ENCODE measurements at regions not wholly inside any gene's neighbourhood (a gene's known extent, or its start where the extent isn't known, plus 50 kb on each side); places are given as distances from the start of the nearest gene placed in this dataset.

DNA sequence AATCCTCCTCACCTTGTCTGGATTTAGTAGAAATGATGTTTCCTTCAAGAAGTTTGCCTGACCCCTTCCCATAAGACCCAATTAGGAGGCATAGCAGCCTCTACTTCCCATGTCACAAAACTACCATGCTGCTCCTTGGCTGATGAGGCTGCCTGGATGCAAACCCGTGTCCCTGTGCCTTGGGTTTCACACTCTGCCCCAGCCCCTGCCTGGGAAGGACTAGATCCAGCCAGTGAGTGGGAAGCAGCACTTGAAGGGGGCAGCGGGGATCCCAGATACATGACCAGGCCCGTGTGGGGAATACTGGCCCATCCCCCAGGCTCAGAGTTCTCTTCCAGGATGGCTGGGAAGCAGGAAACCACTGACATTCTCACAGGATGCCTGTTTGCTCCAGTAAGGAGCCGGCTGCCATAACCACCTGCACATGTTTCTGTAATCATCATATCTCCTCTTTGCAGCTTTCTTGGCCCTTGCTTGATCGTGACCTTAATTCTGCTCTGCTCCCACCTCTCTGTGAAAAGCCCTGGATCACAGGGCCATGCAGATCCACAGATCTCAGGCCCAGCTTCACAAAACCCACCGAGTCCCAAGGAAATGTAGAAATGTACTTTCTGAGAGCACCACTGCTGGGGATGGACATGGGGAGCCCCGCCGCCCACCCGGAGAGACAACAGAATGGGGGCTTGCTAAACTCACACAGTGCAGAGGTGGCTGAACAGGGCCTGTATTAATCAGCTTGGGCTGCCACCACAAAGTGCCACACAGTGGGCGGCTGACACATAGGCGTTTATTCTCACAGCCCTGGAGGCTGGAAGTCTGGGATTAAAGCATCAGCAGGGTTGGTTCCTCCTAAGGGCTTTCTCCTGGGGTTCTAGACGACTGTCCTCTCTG is 287.8 kb upstream of the IGFBP3 start:
- DNase-seq (ENCODE audit: low read depth, low spot score), result no peak

DNA sequence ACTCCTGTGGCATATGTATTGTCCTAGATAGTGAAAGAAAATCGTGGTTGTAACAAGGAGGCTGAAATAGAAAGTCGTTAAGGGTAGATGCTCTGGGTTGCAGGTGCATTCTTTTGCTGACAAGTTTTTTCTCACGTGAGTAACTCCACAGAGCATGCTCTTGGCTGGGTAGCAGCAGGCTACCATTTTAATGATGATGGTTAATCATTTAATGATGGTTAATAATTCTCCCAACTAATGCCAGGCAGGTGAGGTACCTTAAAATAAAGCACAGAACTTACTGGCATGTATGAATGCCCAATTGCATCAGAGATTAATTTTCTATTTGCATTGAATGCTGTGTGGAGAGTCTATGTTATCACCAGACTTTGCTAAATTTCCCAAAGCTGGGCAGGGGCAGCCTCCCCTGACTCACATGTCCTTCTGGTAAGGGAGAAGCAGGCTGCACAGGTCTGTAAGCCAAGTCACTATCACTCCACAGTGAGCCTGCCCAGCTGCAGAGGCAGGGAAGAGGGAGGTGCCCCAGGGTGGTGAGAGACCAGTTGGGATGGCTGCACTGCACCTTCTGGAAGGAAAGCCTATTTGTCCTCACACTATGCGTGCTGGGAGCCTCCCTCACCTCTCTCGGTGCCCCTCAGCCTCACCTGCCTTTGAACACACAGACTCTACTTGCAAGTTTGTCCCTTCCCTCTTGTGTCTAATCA is 287.0 kb upstream of the IGFBP3 start:
- no peak for DNase-seq (ENCODE audit: low read depth, low spot score)

DNA sequence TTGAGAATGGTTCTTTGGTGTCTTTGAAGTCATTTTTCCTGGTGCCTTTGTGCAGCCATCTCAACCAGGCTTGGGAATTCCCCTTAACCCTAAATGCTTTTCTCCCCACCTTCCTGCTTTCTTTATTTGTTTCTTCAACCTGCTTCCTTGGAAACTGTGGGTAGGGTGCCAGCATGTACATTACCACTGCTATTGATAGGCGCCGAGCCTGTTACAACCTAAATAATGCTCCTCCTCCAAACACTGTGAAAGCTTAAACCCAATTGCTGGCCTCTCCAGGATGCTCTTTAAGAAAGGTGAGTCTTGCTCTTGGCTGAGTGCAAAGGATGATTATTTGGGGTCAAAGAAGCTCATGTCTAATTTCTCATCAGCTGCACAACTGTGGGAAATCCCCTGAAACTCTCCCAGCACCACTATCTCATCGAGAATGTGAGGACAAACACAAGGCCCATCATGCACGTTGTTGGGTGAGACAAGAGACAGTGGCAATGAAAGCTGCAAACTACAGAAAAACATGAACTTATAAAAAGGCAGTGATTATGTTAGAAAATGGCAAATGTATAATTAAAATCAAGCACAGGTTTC is 285.5 kb upstream of the IGFBP3 start:
- no peak for DNase-seq (ENCODE audit: low read depth, low spot score)

DNA sequence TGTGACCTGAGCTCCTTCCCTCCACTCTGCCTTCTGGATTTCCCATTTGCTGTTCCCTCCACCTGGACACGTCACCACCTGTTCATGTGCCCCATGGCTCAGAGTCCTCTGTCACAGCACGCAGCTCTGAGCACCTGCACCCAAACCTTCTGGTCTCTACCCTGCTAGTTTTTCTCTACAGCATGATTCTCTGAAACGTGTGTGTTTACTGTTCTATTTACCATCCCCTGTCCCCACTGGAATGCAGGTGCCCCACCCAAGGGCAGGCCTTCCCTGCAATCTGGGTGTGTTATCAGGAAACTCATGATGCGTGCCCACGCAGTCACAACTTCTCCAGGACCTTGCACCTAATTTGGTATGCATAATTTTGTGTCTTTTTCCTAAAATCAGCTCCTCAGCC is 284.4 kb upstream of the IGFBP3 start:
- no peak for DNase-seq (ENCODE audit: low read depth, low spot score)

DNA sequence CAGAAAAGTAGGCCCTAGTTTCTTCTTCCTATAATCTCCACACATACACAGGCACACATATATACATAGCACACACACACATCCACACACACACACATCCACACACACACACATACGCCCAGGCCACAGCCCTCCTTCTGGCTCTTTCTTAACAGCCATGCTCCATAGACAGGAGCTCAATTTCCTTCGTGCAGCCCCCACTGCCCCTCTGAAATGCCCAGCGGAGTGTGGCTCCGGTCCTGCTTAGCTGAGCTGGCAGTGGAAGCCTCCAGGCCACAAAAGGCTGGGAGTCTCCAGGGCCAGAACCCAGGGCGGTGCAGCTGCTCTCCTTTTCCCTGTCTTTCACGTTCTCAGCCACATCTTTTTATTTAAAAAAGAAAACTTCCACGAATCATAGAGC is 282.9 kb upstream of the IGFBP3 start:
- DNase-seq (ENCODE audit: low read depth, low spot score), result no peak

DNA sequence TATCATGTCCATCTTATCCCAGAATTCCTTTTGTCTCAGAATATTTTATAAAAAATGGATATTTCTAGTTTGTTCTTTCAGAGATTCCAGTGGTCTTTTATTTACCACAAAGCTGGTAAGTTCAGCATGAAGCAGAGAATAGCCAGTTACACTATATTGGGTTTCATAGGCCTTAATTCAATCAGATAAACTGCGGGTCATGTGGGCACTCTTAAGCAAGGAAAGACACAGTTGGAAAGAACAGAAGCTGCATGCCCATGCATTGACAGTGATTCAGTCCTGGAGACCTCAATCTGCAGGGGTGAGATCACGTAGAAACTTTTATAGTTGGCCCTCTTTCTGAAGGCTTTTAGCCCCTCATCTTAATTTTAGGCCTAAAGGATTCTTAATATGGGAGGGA is 281.3 kb upstream of the IGFBP3 start:
- DNase-seq (ENCODE audit: low read depth, low spot score), result no peak

DNA sequence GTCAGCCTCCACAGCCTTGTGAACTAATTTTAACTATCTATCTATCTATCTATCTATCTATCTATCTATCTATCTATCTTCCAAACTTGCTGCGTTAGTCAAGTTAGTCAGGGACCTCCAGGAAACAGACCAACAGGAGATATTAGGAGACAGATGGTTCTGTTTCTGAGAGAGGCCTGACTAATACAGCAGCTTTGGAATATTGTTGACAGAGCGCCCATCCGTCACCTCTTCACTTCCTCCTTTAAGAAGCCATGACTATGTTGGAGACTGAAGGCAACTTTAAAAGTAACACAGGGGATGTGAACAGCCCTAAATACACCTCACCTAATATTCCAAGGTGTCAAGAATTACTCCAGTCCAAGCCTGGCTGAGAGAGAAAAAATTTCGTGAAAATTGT is 280.9 kb upstream of the IGFBP3 start:
- DNase-seq (ENCODE audit: low read depth, low spot score), result no peak

DNA sequence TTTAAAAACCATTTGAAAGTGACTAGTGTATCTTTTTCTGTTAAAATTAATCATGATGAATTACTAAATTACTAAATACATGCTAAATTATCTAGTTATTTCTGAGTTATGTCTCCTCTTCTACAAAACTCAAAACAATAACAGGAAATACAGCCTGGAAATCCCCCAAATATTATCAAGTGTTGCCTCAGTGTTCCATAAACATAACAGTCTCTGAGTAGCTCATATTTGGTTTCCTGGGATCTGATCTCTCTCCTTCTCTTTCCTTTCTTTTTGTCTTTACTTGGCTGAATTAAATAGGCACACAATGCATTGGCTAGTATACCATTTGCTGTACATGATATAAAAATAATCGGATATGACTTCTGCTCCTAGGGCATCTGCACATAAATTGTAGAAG is 277.6 kb upstream of the IGFBP3 start:
- no peak for DNase-seq (ENCODE audit: low read depth, low spot score)

DNA sequence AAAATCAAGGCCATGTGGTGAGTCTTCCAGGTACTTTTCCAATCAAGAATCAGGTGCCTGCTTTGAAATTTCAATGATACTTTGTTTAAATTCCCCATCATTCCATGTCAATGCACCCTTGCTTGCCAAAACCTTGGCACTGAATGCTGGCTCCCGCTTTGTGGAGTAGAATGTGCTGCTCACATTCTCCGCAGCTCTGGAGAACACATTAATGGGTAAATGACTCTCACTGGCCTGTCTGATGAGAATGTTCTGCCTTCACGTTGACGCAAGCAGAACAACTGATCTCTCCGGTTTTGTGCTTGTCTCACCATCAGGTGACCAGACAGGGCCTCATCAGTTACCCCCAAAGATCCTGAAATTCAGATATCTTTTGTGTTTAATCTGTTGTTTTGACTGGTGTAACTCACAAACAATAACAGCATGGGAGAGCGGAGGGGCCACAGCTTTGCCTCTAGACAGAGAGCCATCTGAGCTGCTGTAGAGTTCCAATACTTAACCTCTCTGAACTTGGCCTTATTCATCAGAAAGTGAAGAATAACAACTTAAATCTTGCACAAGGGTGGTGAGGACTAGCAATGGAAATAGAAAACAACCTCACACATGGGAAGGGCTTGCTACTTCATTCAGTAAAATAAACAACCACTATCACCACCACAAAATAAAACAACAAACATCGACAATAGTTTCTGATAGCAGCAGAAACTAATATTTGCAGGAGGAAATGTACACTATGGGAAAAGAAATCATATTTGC is 276.9 kb upstream of the IGFBP3 start:
- DNase-seq (ENCODE audit: low read depth, low spot score), result no peak

DNA sequence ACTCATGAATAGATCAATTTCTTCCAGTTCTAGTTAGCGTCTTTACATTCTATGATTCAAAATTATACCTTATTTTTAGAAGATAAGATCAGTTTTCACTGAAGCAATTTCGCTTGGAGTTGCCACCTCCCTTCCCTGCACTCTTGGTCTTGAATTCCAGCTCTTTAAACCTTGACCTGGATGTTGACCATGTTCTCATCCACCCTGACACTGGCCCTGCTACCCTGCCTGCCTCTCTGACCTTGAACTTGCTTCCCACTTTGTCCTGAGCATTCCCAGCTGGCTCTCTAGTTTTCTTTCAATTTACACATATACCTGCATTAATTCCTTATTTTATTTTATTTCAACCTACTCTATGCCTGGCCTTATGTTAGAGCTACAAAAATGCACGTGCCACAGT is 274.9 kb upstream of the IGFBP3 start:
- no peak for DNase-seq (ENCODE audit: low read depth, low spot score)

DNA sequence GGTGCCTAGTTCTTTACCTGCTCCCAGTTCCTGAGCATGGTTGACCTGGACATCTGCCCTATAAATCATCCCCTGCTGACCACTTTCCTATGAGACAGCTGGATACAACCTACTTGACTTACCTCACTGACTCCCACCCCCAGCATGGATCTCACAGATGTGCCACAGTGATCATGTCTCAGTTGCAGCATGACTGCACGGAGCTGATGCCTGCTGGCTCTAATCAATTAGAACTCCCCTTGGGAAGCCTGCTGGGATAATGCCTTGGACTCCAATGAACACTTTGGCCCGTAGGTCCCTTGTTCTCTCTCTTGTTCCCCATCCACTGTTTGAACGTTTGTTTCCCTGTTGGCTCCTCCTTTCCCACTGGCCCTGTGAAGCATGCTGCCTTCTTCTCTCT is 271.2 kb upstream of the IGFBP3 start:
- no peak for DNase-seq (ENCODE audit: low read depth, low spot score)

DNA sequence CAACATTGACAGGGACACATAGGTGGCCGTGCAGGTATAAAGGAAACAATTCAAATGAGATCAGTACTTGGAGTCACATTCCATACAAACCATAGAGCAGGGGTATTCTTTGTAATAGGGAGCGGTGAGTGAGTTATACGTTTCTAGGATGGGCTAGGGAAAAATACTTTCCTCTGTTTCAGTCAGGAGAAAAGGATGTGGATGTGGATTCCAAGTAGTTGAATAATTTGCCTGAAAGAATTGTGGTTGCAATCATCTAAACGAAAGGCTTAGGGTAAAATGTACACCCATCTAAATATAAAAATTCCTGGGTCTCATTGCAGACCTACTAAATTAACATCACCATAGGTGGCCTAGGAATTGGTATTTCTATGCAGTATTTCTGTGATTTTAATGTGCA is 270.7 kb upstream of the IGFBP3 start:
- DNase-seq (ENCODE audit: low read depth, low spot score), result no peak

DNA sequence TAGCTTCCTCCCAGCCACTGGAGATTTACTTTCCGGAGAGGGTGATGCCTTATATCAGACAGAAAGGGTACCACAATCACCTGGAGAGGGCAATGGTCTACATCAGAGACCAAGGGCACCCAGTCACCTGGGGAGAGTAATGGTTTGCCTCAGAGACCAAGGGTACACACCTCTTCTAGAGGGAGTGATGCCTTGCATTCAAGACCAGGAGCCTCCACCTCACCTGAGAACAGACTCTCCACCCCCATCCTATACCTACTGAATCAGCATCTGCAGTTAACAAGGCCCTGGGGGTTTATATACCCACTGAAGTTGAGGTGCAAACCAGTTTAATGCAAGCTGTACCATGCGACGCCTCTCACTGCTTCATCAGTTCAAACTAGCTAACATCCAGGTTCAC is 270.2 kb upstream of the IGFBP3 start:
- DNase-seq (ENCODE audit: low read depth, low spot score), result no peak

DNA sequence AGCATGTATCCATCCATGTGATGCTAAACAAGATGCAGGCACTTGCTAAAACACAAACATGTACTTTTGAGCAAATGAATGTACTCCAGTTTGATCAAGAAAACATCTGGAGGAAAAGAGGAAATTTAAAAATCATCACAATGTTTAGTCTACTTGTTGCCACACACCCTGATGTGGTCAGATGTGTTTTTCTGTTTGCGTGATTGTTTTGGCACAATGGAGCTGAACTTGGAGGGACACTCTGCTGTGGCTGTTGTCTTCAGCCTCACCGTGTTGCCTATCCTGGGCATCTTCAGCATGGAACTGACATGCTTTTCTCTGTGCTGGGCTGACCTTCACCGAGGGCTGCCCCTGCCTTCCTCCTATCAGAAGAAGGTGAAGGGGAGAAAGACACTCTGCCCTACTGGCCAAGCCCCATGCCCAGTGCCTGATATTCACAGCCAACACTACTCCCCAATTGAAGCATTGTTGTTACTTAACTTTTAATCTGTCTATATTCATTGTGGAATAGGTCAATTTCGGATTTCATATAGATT is 268.3 kb upstream of the IGFBP3 start:
- no peak for DNase-seq (ENCODE audit: low read depth, low spot score)

DNA sequence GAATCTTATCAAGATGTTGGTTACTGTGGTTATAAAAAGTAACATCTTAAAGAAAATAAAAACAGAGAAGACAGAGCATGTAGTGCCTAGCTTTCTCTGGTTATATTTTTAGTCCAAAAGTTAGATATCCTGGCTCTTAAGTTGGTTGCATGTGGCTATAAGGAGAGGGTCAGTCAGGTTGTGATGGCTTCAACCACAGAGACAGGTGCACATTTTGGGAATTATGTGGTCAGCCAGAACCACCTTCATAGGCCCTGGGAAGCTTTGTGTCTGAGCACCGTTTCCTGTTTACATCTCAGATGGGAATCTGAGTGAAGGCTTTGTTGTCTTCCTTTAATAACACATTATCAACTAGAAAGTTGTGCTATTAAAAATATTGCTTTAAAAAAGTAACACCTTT is 265.1 kb upstream of the IGFBP3 start:
- no peak for DNase-seq (ENCODE audit: low read depth, low spot score)

DNA sequence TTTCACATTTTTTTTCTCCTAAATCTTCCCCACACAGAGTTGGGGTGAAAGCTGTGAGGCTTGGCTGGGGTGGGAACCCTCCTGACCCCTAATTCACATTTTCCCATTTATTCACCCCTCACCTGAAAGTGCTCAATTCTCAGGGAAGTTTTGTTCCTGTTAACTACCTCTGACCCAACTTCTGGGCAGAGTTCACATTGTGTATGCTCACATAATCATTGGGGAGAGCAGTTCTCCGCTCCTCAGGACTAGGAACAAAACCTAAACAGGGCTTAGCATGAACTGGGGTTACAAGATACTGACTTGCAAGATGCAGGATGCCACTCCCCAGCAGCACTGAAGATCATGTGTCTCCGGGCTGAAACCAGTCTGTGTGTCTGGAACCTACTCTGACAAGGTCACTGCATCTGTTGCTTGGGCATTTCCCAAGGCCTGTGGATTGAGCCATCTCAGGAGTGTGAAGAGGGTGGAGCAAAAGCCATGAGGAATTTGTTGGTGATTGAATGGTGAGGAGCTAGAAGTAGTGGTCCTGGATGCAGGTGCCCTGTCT is 258.1 kb upstream of the IGFBP3 start:
- no peak for DNase-seq (ENCODE audit: low read depth, low spot score)

DNA sequence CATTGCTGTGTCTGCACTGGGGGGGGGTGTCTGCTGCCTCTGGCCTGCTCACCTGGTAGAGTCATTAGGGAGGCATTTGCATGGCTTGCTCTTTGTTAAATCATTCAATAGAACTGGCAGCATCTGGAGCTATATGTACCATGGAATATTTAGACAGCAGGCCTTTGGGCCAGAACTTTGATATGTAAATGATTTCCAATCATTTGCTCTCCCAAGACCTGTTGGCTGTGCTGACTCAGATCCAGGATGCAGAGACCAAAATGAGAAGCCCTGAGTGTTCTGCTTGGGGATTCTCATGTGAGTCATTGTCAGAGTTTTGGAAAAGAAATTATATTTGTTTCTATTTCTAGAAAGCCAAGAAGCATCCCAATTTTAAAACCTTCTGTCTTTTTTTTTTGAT is 257.6 kb upstream of the IGFBP3 start:
- no peak for DNase-seq (ENCODE audit: low read depth, low spot score)

DNA sequence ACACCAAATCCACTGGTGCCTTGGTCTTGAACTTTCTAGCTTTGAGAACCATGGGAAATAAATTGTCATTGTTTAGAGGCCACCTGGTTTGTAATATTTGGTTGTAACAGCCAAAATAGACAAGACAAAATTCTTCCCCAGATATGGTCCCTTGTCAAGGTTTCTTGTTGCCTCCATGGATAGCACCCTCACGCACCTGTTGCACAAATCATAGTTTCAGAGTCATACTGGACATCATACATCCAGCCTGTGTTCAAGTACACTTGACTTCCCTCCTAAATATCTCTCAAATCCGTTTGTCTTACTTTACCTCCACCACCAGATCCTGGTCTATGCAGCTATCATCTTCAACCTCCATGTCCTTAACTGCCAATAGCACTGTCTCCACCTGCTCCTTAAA is 256.7 kb upstream of the IGFBP3 start:
- no peak for DNase-seq (ENCODE audit: low read depth, low spot score)

DNA sequence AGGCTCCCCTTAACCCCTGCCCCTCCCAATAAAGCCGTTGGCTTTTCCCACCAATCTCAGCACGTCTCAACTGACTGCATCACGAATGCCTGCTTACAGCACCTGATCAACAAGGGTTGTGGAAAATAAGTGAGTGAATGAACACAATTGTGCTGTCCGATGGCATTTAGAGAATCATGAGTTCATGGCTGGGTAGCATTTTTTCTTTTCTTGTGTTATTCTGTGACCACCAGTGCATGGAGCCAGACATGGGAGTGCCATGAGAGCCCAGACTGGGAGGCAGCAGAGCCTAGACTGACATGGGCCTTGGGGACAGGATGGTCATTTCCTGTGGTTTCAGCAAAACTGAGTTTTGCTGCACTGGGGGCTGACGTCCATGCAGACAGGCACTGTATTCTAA is 254.1 kb upstream of the IGFBP3 start:
- DNase-seq (ENCODE audit: low read depth, low spot score), result no peak

DNA sequence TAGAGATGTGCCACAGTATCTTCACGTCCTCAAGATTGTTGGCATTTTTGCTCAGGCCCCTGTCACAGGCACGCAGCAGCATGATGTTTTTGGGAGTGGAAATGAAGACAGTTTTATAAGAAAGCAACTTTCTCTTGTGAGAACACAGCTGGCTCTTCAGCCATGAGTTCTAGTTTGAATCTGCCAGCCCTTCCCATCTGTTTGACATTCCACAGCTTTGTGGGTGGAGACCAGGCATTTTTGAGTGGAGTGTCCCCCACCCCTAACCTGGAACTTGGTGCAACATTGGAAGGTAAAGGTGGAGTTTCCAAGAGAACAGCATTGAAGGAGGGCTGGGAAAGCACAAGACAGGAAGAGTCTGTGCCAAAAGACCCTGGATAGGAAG is 253.1 kb upstream of the IGFBP3 start:
- no peak for DNase-seq (ENCODE audit: low read depth, low spot score)

DNA sequence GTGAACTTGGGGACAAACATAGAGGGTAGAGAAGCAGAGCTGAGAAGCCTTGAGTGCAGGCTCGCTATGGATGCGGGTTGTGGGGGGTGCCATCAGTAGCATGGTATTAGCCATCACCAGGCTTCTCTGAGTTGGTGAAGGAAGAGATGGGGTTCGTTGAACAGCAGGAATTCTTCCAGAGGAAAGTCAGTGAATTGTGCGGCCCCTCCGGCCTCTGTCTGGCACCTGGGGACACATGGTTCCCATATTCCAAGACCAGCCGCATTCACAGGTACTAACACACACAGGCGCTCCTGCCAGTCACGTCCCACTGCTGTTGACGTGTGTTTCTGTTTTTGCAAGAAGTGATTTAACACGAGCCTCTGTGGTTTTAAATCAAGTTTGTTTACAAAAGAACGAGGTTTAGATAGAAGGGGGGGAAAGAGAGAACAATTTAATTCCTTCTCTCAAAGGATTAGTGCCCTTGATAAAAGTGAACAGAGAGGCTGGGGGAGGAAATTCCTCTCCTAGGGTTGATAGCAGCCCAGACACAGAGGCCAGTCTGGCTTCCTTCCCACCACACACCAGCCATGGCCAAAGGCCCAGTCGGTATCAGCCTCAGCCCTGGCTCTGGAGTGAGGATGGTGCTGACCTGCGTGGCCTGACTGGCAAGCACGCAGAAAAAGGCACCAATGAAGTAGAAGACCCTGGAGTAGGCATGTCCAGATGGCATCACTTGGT is 252.6 kb upstream of the IGFBP3 start:
- DNase-seq (ENCODE audit: low read depth, low spot score), result no peak
